HepG2 (cell line): ENCODE measurements at regions not wholly inside any gene's neighbourhood (a gene's known extent, or its start where the extent isn't known, plus 50 kb on each side); places are given as distances from the start of the nearest gene placed in this dataset.
A peak's percentile ranks its signal among the peaks of the same experiment; 100 is the strongest.

Source experiments
- ATAC-seq: fragments of 200-7000 bp; cut with Tn5 transposase; 3 replicates; pipeline ENCODE4 v1.9.1; 2020; ENCODE audit warnings: mild to moderate bottlenecking, moderate library complexity
- BruUV-seq: library from RNA; stranded (reverse); fragments of 400-500 nt; replicated peaks from 2 replicates; lab custom pipeline; 2021; lab: Mats Ljungman, UMichigan
- CTCF ChIA-PET: fragments of 300-600 bp; formaldehyde crosslinking; extraction: SDS; loops from one replicate; lab custom pipeline; 2021; ENCODE audit warnings: low total read pairs, inconsistent platforms, low intra/inter-chr PET ratio; lab: Yijun Ruan, JAX
- POLR2A ChIA-PET: fragments of 350-600 bp; sonication (Branson Sonifier 250); formaldehyde crosslinking; loops from one replicate; lab custom pipeline; 2020; ENCODE audit warnings: antibody characterized with exemption, inconsistent platforms; lab: Yijun Ruan, JAX
- DNase-seq: peaks from one replicate; pipeline ENCODE4 v3.0.0-alpha.2; 2015; ENCODE audit warnings: low spot score
- FAIRE-seq: peaks from 3 replicates; lab custom pipeline; 2011; peaks lifted over from hg19 to GRCh38; lab: Jason Lieb, UNC
- H2AFZ ChIP-seq: one replicate; pipeline ENCODE4 v1.6.1; 2011; ENCODE audit warnings: low read length, inconsistent platforms
- H3K27ac ChIP-seq: fragments of 300-600 bp; 3 replicates; pipeline ENCODE4 v1.8.0; 2011; ENCODE audit warnings: mixed run types, mild to moderate bottlenecking, mixed read lengths, low read length, inconsistent platforms; ENCODE audit not compliant: insufficient read depth; ENCODE audit errors: extremely low read length
- H3K27me3 ChIP-seq, 2 experiments: fragments of 200-600 bp in 1 of 2; 2 replicates in 1 of 2; 3 replicates in 1 of 2; pipeline versions ENCODE4 v1.6.0 to v1.8.0; 2011; ENCODE audit warnings: low read length in 2 of 2, mild to moderate bottlenecking in 2 of 2, moderate library complexity in 2 of 2, inconsistent platforms in 1 of 2; ENCODE audit not compliant: insufficient read depth in 2 of 2, control insufficient read depth in 1 of 2
- H3K36me3 ChIP-seq, 2 experiments: fragments of 200-600 bp in 1 of 2; replicated peaks in 1 of 2; 2 replicates in 1 of 2; 3 replicates in 1 of 2; pipeline versions ENCODE4 v1.5.1 to v1.8.0; 2011; ENCODE audit warnings: low read length in 2 of 2, inconsistent platforms in 1 of 2; ENCODE audit not compliant: insufficient read depth in 2 of 2, control insufficient read depth in 1 of 2
- H3K4me1 ChIP-seq: 2 replicates; pipeline ENCODE4 v1.5.1; 2012; ENCODE audit warnings: low read length, inconsistent platforms; ENCODE audit not compliant: insufficient read depth
- H3K4me2 ChIP-seq: 2 replicates; pipeline ENCODE4 v1.6.0; 2011; ENCODE audit warnings: low read depth, low read length, inconsistent platforms
- H3K4me3 ChIP-seq, 3 experiments: fragments of 200-600 bp in 1 of 3; sonication (generic), shearing (Covaris generic) in 1 of 3; replicated peaks in 1 of 3; 2 replicates each; pipeline ENCODE4 v1.5.1; 2011 to 2016; ENCODE audit warnings: low read length in 3 of 3, inconsistent platforms in 2 of 3, low read depth in 2 of 3, mild to moderate bottlenecking in 2 of 3, control low read depth in 1 of 3, mixed read lengths in 1 of 3; ENCODE audit not compliant: insufficient read depth in 1 of 3
- H3K79me2 ChIP-seq: one replicate; pipeline ENCODE4 v1.6.1; 2011; ENCODE audit warnings: low read length, inconsistent platforms; ENCODE audit not compliant: insufficient read depth
- H3K9ac ChIP-seq: 2 replicates; pipeline ENCODE4 v1.6.0; 2011; ENCODE audit warnings: mild to moderate bottlenecking, low read depth, low read length, inconsistent platforms; ENCODE audit not compliant: insufficient read depth
- H3K9me3 ChIP-seq: 2 replicates; pipeline ENCODE4 v1.5.1; 2012; ENCODE audit warnings: mild to moderate bottlenecking, low read length
- H4K20me1 ChIP-seq: 2 replicates; pipeline ENCODE4 v1.6.0; 2011; ENCODE audit warnings: inconsistent platforms, mild to moderate bottlenecking, low read length, moderate library complexity; ENCODE audit not compliant: insufficient read depth
- CBX2 ChIP-seq, 2 experiments: fragments of 200-600 bp in 1 of 2; sonication (generic); formaldehyde crosslinking in 1 of 2; IDR thresholded peaks; 2 replicates each; pipeline versions ENCODE4 v1.7.0 to v1.8.1; 2018 to 2022; ENCODE audit warnings: low read depth in 2 of 2, low read length in 1 of 2, mild to moderate bottlenecking in 1 of 2, missing genetic modification reagents in 1 of 2
- CREB1 ChIP-seq, 2 experiments: fragments of 450-650 bp in 1 of 2; IDR thresholded peaks; 2 replicates each; pipeline ENCODE4 v1.6.1; 2016 to 2017; ENCODE audit warnings: control low read depth in 1 of 2, mild to moderate bottlenecking in 1 of 2, missing compliant biosample characterization in 1 of 2, missing genetic modification characterization in 1 of 2
- DNMT3B ChIP-seq: conservative IDR thresholded peaks from 2 replicates; pipeline ENCODE4 v1.6.1; 2016; ENCODE audit warnings: missing biosample characterization, control low read depth
- JUN ChIP-seq: sonication (generic); formaldehyde crosslinking; IDR thresholded peaks from 2 replicates; pipeline ENCODE4 v1.4.0; 2020; ENCODE audit warnings: mild to moderate bottlenecking, missing genetic modification reagents
- KLF6 ChIP-seq: IDR thresholded peaks from 2 replicates; pipeline ENCODE4 v1.8.0; 2016; ENCODE audit warnings: missing biosample characterization, missing genetic modification reagents
- PCBP2 ChIP-seq: fragments of 200-400 bp; formaldehyde crosslinking; optimal IDR thresholded peaks from 2 replicates; pipeline ENCODE3; 2018; ENCODE audit warnings: low read length, low read depth; ENCODE audit not compliant: poor library complexity, severe bottlenecking
- RFXAP ChIP-seq: sonication (generic); formaldehyde crosslinking; IDR thresholded peaks from 2 replicates; pipeline ENCODE4 v1.4.0; 2020; ENCODE audit warnings: missing genetic modification reagents, borderline replicate concordance
- SETDB1 ChIP-seq: sonication (generic); formaldehyde crosslinking; IDR thresholded peaks from 2 replicates; pipeline ENCODE4 v1.5.1; 2020; ENCODE audit warnings: missing genetic modification reagents, mild to moderate bottlenecking, borderline replicate concordance
- ZBTB42 ChIP-seq: sonication (generic); formaldehyde crosslinking; IDR thresholded peaks from 2 replicates; pipeline ENCODE4 v1.5.0; 2020; ENCODE audit warnings: mild to moderate bottlenecking, missing genetic modification reagents
- ZNF263 ChIP-seq: sonication (generic); formaldehyde crosslinking; IDR thresholded peaks from 2 replicates; pipeline ENCODE4 v1.4.0; 2020; ENCODE audit warnings: missing genetic modification reagents
- ZZZ3 ChIP-seq: sonication (generic); formaldehyde crosslinking; IDR thresholded peaks from 2 replicates; pipeline ENCODE4 v1.4.0; 2020; ENCODE audit warnings: missing genetic modification reagents, mild to moderate bottlenecking, borderline replicate concordance
- WGBS: methylation state at CpG from one replicate; pipeline ENCODE4 v1.1.6; 2017; ENCODE audit warnings: low lambda C conversion rate; 5-methylcytosine and 5-hydroxymethylcytosine counted together
- in situ Hi-C: cut with HindIII; loops from 2 replicates; pipeline ENCODE4 v1.10.0; 2017; ENCODE audit warnings: low pct_unique_long_range_greater_than_20kb; ENCODE audit not compliant: extremely low pct_ligation_motif_present
- intact Hi-C: fragments of 100-400 bp; cut with micrococcal nuclease; formaldehyde crosslinking; loops from one replicate; pipeline ENCODE4 v1.10.0; 2022; ENCODE audit not compliant: unreplicated experiment
- TF ChIP-seq, protein P1 (sequence below): IDR thresholded peaks from 2 replicates; pipeline ENCODE4 v1.6.1; 2016; ENCODE audit warnings: missing genetic modification reagents, missing compliant biosample characterization
- TF ChIP-seq, protein P2 (sequence below): sonication (generic); formaldehyde crosslinking; IDR thresholded peaks from 2 replicates; pipeline ENCODE4 v1.5.0; 2020; ENCODE audit warnings: mild to moderate bottlenecking, missing genetic modification reagents
- TF ChIP-seq, protein P3 (sequence below): sonication (generic); formaldehyde crosslinking; IDR thresholded peaks from 2 replicates; pipeline ENCODE4 v1.4.0; 2020; ENCODE audit warnings: low read depth, mild to moderate bottlenecking, missing genetic modification reagents
- TF ChIP-seq, protein P4 (sequence below): sonication (generic); formaldehyde crosslinking; conservative IDR thresholded peaks from 2 replicates; pipeline ENCODE4 v1.8.0; 2022; ENCODE audit warnings: low read depth, missing genetic modification reagents
- TF ChIP-seq, protein P5 (sequence below): sonication (generic); formaldehyde crosslinking; IDR thresholded peaks from 2 replicates; pipeline ENCODE4 v1.9.0; 2022; ENCODE audit warnings: missing genetic modification reagents, mild to moderate bottlenecking, borderline replicate concordance

DNA sequence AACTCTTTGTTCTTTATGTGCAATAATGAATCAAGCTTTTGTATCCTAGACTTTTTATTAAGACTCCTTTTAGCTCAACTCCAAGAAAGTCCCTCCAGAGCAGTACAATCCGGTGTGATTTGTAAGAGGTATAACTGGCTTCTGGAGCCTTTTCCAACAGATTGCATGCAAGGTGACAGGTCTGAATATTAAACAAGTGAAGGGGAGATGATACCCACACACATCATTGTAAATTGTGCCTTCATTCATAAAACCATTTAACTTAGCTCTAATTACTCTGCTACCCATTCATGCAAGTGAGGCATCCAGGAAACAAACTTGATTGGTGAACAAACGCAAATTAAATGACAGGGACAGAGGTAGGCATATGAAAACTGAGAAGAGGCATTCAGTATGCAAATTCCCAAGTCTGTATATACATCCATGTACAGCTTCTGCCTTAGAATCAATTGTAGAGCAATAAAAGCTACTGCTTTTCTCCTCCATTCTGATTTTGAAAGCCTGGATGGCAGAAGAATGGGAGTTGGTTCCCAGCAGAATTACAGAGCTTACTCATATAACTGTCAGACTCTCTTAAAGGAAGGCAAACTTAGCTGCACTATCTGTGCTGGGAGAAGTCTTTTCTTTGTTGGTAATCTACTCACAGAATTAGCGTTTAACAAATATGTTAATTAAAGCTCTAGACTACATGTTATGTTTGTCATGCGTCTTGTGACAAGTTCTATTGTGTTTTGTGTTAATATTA is 261.0 kb upstream of the CDH6 start:
- H3K4me2 ChIP-seq = no peak overlapping the region
- no peaks in the 10 kb centered on the region for H3K36me3 ChIP-seq
- ChIA-PET POLR2A (no interaction called here), CTCF (no interaction called here)
- H2AFZ ChIP-seq = peak overlapping the region; percentile 19
- H3K4me1 ChIP-seq = no peaks in the 10 kb centered on the region
- intact Hi-C loops = no loop called here
- no peaks in the 10 kb centered on the region for H3K79me2 ChIP-seq
- no peak overlapping the region for H3K9ac ChIP-seq
- FAIRE-seq (no peak), ATAC-seq (no peak), DNase-seq (no peak)
- no peak overlapping the region for H3K4me3 ChIP-seq
- WGBS = 2% methylated on average over 4 of the region's 4 CpGs
- H4K20me1 ChIP-seq = no peaks in the 10 kb centered on the region
- no TSS peak for BruUV-seq
- H3K27ac ChIP-seq = no peak overlapping the region
- H3K27me3 ChIP-seq = no peaks in the 10 kb centered on the region
- no peaks in the 10 kb centered on the region for H3K9me3 ChIP-seq
- in situ Hi-C loops = no loop called here
- TF ChIP-seq ZBTB42 (CRISPR knock-in tag) (no peak), SETDB1 (CRISPR knock-in tag) (no peak), CBX2 (IDR thresholded peaks at IDR 0.05; ENCODE audit: low read depth, low read length) (no peak), CBX2 (CRISPR knock-in tag; IDR thresholded peaks at IDR 0.05; ENCODE audit: low read depth) (no peak), ZNF263 (CRISPR knock-in tag) (no peak), PCBP2 (no peak), KLF6 (no peak), DNMT3B (no peak), RFXAP (CRISPR knock-in tag) (no peak), JUN (CRISPR knock-in tag) (no peak), ZZZ3 (no peak), CREB1 (IDR thresholded peaks at IDR 0.05) (no peak), CREB1 (CRISPR knock-in tag; IDR thresholded peaks at IDR 0.05) (no peak)
- TF ChIP-seq, protein P1, sequence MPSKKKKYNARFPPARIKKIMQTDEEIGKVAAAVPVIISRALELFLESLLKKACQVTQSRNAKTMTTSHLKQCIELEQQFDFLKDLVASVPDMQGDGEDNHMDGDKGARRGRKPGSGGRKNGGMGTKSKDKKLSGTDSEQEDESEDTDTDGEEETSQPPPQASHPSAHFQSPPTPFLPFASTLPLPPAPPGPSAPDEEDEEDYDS (CRISPR knock-in tag) = no peak
- TF ChIP-seq, protein P2, sequence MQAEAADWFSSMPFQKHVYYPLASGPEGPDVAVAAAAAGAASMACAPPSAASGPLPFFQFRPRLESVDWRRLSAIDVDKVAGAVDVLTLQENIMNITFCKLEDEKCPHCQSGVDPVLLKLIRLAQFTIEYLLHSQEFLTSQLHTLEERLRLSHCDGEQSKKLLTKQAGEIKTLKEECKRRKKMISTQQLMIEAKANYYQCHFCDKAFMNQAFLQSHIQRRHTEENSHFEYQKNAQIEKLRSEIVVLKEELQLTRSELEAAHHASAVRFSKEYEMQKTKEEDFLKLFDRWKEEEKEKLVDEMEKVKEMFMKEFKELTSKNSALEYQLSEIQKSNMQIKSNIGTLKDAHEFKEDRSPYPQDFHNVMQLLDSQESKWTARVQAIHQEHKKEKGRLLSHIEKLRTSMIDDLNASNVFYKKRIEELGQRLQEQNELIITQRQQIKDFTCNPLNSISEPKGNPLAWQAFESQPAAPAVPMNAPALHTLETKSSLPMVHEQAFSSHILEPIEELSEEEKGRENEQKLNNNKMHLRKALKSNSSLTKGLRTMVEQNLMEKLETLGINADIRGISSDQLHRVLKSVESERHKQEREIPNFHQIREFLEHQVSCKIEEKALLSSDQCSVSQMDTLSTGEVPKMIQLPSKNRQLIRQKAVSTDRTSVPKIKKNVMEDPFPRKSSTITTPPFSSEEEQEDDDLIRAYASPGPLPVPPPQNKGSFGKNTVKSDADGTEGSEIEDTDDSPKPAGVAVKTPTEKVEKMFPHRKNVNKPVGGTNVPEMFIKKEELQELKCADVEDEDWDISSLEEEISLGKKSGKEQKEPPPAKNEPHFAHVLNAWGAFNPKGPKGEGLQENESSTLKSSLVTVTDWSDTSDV (CRISPR knock-in tag) = no peak
- TF ChIP-seq, protein P3, sequence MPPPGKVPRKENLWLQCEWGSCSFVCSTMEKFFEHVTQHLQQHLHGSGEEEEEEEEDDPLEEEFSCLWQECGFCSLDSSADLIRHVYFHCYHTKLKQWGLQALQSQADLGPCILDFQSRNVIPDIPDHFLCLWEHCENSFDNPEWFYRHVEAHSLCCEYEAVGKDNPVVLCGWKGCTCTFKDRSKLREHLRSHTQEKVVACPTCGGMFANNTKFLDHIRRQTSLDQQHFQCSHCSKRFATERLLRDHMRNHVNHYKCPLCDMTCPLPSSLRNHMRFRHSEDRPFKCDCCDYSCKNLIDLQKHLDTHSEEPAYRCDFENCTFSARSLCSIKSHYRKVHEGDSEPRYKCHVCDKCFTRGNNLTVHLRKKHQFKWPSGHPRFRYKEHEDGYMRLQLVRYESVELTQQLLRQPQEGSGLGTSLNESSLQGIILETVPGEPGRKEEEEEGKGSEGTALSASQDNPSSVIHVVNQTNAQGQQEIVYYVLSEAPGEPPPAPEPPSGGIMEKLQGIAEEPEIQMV (CRISPR knock-in tag) = no peak
- TF ChIP-seq, protein P4, sequence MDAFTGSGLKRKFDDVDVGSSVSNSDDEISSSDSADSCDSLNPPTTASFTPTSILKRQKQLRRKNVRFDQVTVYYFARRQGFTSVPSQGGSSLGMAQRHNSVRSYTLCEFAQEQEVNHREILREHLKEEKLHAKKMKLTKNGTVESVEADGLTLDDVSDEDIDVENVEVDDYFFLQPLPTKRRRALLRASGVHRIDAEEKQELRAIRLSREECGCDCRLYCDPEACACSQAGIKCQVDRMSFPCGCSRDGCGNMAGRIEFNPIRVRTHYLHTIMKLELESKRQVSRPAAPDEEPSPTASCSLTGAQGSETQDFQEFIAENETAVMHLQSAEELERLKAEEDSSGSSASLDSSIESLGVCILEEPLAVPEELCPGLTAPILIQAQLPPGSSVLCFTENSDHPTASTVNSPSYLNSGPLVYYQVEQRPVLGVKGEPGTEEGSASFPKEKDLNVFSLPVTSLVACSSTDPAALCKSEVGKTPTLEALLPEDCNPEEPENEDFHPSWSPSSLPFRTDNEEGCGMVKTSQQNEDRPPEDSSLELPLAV (CRISPR knock-in tag) = no peak
- TF ChIP-seq, protein P5, sequence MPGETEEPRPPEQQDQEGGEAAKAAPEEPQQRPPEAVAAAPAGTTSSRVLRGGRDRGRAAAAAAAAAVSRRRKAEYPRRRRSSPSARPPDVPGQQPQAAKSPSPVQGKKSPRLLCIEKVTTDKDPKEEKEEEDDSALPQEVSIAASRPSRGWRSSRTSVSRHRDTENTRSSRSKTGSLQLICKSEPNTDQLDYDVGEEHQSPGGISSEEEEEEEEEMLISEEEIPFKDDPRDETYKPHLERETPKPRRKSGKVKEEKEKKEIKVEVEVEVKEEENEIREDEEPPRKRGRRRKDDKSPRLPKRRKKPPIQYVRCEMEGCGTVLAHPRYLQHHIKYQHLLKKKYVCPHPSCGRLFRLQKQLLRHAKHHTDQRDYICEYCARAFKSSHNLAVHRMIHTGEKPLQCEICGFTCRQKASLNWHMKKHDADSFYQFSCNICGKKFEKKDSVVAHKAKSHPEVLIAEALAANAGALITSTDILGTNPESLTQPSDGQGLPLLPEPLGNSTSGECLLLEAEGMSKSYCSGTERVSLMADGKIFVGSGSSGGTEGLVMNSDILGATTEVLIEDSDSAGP (CRISPR knock-in tag) = no peak
